ENCODE measurements at regions not wholly inside any gene's neighbourhood (a gene's known extent, or its start where the extent isn't known, plus 50 kb on each side); places are given as distances from the start of the nearest gene placed in this dataset.
A peak's percentile ranks its signal among the peaks of the same experiment; 100 is the strongest.

DNA sequence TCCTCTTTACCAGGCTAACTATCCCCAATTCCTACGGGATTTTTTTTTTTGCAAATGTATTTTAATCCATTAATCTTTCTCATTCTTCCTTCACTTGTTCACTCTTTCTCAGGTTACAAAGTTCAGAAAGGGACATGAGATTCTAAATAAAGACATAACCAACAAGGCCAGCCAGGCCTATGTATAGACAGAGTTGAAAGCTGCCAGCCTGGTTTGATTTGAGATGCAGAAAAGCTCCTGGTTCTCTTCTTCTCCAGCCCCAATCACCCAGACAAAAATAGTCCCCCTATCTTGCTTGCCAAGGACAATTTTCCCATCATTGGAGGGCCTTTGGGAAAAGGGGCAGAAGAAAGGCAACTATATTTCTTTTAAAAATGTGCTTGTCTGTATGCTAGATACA is 398.8 kb downstream of the NFIB start:
- TF ChIP-seq GFI1B (tag by site-specific recombination; IDR thresholded peaks at IDR 0.05) = no peak
- TF ChIP-seq HOXD13 (CRISPR knock-in tag; IDR thresholded peaks at IDR 0.05; ENCODE audit: borderline replicate concordance) = no peak
- ChIA-PET CTCF (interaction anchor here (1.0 to 1.5 kb wide), 2 partner anchors 27 to 485 kb away, joined by 3 to 4 read pairs; no protein-coding TSS in a partner anchor), POLR2A (interaction anchor here (1.2 kb wide), 1 partner anchor 181 kb away, joined by 4 read pairs; no protein-coding TSS in a partner anchor)
- peak overlapping the region; percentile 55 for H3K27ac ChIP-seq (ENCODE audit: extremely low read depth, low read depth, low read length)
- no peak overlapping the region for H3K4me3 ChIP-seq (ENCODE audit: low read depth, low read length)
- H3K4me1 ChIP-seq (ENCODE audit: control insufficient read depth, insufficient read depth, low read length) = peaks cover 10% of the 10 kb centered on the region
- no peaks in the 10 kb centered on the region for H3K36me3 ChIP-seq (ENCODE audit: control insufficient read depth in 2 of 2, insufficient read depth in 1 of 2, low read length in 2 of 2)
- H3K9me3 ChIP-seq (ENCODE audit: control insufficient read depth, insufficient read depth, low read depth, low read length) = no peaks in the 10 kb centered on the region

DNA sequence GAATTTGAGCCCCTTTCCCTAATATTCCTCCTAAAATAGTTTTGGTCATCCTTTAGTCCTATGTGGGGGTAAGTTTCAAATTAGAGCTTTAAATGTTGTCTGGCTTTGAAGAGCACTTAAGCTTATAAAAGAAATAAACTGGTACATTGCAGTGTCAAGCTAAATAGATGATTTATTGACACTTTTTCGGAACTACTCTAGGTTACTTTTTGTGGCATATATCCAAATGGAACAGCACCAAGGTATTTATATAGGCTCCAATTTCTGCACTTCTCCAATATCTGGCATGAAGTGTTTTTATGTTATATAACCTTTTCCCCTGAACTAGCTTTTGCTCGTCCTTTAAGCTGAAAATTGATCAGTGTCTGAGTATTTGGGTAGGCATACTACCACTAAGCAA is 402.5 kb downstream of the NFIB start:
- H3K27ac ChIP-seq (ENCODE audit: extremely low read depth, low read depth, low read length) = no peak overlapping the region; the same call in 1 of the 2 replicates
- CTCF ChIA-PET = interaction anchor here (1.1 kb wide), 1 partner anchor 133 kb away, joined by 3 read pairs; no protein-coding TSS in a partner anchor
- H3K4me3 ChIP-seq (ENCODE audit: low read depth, low read length) = no peak overlapping the region
- H3K36me3 ChIP-seq (ENCODE audit: control insufficient read depth in 2 of 2, insufficient read depth in 1 of 2, low read length in 2 of 2) = no peaks in the 10 kb centered on the region
- H3K9me3 ChIP-seq (ENCODE audit: control insufficient read depth, insufficient read depth, low read depth, low read length) = no peaks in the 10 kb centered on the region
- H3K4me1 ChIP-seq (ENCODE audit: control insufficient read depth, insufficient read depth, low read length) = peaks cover 10% of the 10 kb centered on the region
- POLR2A ChIA-PET = no interaction called here
- TF ChIP-seq HOXC10 (CRISPR knock-in tag; IDR thresholded peaks at IDR 0.05) (no peak), ZNF24 (tag by site-specific recombination; IDR thresholded peaks at IDR 0.05) (no peak), ZNF830 (tag by site-specific recombination; IDR thresholded peaks at IDR 0.05; ENCODE audit: low read depth) (no peak), ZNF175 (tag by site-specific recombination; IDR thresholded peaks at IDR 0.05) (no peak), ZNF2 (tag by site-specific recombination; IDR thresholded peaks at IDR 0.05) (no peak), ZBTB21 (tag by site-specific recombination; IDR thresholded peaks at IDR 0.05) (no peak), ZNF423 (tag by site-specific recombination; IDR thresholded peaks at IDR 0.05) (no peak), ZSCAN23 (tag by site-specific recombination; IDR thresholded peaks at IDR 0.05) (no peak), ZBTB17 (tag by site-specific recombination; IDR thresholded peaks at IDR 0.05) (no peak), ZNF530 (tag by site-specific recombination; IDR thresholded peaks at IDR 0.05; ENCODE audit: low read depth) (no peak), ZNF629 (tag by site-specific recombination; IDR thresholded peaks at IDR 0.05) (no peak), SP2 (tag by site-specific recombination; IDR thresholded peaks at IDR 0.05) (no peak), ZNF335 (tag by site-specific recombination; conservative IDR thresholded peaks at IDR 0.05) (no peak), ZNF548 (tag by site-specific recombination; IDR thresholded peaks at IDR 0.05) (no peak), ZBTB7A (tag by site-specific recombination; IDR thresholded peaks at IDR 0.05; ENCODE audit: low read depth) (no peak), ZNF394 (tag by site-specific recombination; IDR thresholded peaks at IDR 0.05; ENCODE audit: borderline replicate concordance) (no peak), ZNF302 (tag by site-specific recombination; IDR thresholded peaks at IDR 0.05; ENCODE audit: low read depth) (no peak), GLIS1 (tag by site-specific recombination; IDR thresholded peaks at IDR 0.05) (no peak), ZNF133 (tag by site-specific recombination; IDR thresholded peaks at IDR 0.05) (no peak), ZNF202 (tag by site-specific recombination; IDR thresholded peaks at IDR 0.05; ENCODE audit: borderline replicate concordance) (no peak), ZNF610 (tag by site-specific recombination; IDR thresholded peaks at IDR 0.05; ENCODE audit: borderline replicate concordance) (no peak), ZNF624 (tag by site-specific recombination; IDR thresholded peaks at IDR 0.05) (no peak), GLIS2 (tag by site-specific recombination; IDR thresholded peaks at IDR 0.05) (no peak), ZNF416 (tag by site-specific recombination; IDR thresholded peaks at IDR 0.05) (no peak), ZNF292 (tag by site-specific recombination; IDR thresholded peaks at IDR 0.05; ENCODE audit: borderline replicate concordance, low read depth) (no peak), ZNF121 (tag by site-specific recombination; IDR thresholded peaks at IDR 0.05) (no peak), ZNF843 (tag by site-specific recombination; IDR thresholded peaks at IDR 0.05) (peak; percentile 44), ZNF214 (tag by site-specific recombination; IDR thresholded peaks at IDR 0.05; ENCODE audit: borderline replicate concordance) (no peak), ZNF23 (tag by site-specific recombination; IDR thresholded peaks at IDR 0.05; ENCODE audit: borderline replicate concordance) (no peak), ZNF426 (tag by site-specific recombination; IDR thresholded peaks at IDR 0.05) (no peak)
- TF ChIP-seq, protein P1, sequence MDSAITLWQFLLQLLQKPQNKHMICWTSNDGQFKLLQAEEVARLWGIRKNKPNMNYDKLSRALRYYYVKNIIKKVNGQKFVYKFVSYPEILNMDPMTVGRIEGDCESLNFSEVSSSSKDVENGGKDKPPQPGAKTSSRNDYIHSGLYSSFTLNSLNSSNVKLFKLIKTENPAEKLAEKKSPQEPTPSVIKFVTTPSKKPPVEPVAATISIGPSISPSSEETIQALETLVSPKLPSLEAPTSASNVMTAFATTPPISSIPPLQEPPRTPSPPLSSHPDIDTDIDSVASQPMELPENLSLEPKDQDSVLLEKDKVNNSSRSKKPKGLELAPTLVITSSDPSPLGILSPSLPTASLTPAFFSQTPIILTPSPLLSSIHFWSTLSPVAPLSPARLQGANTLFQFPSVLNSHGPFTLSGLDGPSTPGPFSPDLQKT (IDR thresholded peaks at IDR 0.05; ENCODE audit: borderline replicate concordance, low read depth, low read length) = no peak
- TF ChIP-seq, protein P2, sequence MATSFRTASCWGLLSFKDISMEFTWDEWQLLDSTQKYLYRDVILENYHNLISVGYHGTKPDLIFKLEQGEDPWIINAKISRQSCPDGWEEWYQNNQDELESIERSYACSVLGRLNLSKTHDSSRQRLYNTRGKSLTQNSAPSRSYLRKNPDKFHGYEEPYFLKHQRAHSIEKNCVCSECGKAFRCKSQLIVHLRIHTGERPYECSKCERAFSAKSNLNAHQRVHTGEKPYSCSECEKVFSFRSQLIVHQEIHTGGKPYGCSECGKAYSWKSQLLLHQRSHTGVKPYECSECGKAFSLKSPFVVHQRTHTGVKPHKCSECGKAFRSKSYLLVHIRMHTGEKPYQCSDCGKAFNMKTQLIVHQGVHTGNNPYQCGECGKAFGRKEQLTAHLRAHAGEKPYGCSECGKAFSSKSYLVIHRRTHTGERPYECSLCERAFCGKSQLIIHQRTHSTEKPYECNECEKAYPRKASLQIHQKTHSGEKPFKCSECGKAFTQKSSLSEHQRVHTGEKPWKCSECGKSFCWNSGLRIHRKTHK (tag by site-specific recombination; IDR thresholded peaks at IDR 0.05) = no peak
- TF ChIP-seq, protein P3, sequence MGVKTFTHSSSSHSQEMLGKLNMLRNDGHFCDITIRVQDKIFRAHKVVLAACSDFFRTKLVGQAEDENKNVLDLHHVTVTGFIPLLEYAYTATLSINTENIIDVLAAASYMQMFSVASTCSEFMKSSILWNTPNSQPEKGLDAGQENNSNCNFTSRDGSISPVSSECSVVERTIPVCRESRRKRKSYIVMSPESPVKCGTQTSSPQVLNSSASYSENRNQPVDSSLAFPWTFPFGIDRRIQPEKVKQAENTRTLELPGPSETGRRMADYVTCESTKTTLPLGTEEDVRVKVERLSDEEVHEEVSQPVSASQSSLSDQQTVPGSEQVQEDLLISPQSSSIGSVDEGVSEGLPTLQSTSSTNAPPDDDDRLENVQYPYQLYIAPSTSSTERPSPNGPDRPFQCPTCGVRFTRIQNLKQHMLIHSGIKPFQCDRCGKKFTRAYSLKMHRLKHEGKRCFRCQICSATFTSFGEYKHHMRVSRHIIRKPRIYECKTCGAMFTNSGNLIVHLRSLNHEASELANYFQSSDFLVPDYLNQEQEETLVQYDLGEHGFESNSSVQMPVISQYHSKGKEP (tag by site-specific recombination; IDR thresholded peaks at IDR 0.05) = peak; percentile 45; the same call in 1 of the 2 replicates

All from HEK293 (cell line).